Suprapubic skin (tissue), 4 donors: ENCODE measurements at regions not wholly inside any gene's neighbourhood (a gene's known extent, or its start where the extent isn't known, plus 50 kb on each side); places are given as distances from the start of the nearest gene placed in this dataset.

Source experiments
- EP300 ChIP-seq: sonication (generic); formaldehyde crosslinking; IDR thresholded peaks from one replicate; pipeline ENCODE4 v1.6.1; 2017; ENCODE audit warnings: antibody characterized with exemption
- POLR2A ChIP-seq, 2 donors: fragments of 450-650 bp; IDR thresholded peaks; one replicate each; pipeline ENCODE4 v1.6.1; 2017; ENCODE audit warnings: antibody characterized with exemption in 2 of 2, mild to moderate bottlenecking in 2 of 2, moderate library complexity in 2 of 2
- POLR2AphosphoS5 ChIP-seq, 3 donors: sonication (generic); formaldehyde crosslinking; IDR thresholded peaks; one replicate each; pipeline ENCODE4 v1.6.1; 2017; ENCODE audit warnings: antibody characterized with exemption in 3 of 3
- TF ChIP-seq, protein P1 (sequence below), 2 donors: fragments of 200-600 bp in 1 of 2; fragments of 450-650 bp in 1 of 2; sonication (generic) in 1 of 2; IDR thresholded peaks; one replicate each; pipeline ENCODE4 v1.5.1; 2016 to 2019; ENCODE audit warnings: antibody characterized with exemption in 2 of 2, mild to moderate bottlenecking in 1 of 2, moderate library complexity in 1 of 2

DNA sequence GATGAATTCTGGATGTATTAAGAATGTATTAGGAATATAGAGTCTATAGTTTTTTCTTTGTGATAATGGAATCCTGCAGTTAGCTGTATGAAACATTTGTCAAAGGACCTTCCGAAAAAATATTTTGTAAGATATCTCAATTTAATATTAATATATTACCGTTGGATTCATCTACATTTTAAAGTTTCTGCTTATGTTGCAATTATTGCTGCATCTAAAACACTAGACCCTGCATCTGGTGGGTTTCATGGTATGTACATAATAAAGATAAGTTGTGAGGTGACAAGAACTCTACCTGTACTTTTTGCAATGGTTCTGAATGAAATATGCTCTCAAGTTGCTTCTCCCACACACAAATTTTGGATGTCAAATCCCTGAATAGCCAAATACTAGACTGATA, 565.9 kb upstream of the FBXO33 start:
- TF ChIP-seq, protein P1, sequence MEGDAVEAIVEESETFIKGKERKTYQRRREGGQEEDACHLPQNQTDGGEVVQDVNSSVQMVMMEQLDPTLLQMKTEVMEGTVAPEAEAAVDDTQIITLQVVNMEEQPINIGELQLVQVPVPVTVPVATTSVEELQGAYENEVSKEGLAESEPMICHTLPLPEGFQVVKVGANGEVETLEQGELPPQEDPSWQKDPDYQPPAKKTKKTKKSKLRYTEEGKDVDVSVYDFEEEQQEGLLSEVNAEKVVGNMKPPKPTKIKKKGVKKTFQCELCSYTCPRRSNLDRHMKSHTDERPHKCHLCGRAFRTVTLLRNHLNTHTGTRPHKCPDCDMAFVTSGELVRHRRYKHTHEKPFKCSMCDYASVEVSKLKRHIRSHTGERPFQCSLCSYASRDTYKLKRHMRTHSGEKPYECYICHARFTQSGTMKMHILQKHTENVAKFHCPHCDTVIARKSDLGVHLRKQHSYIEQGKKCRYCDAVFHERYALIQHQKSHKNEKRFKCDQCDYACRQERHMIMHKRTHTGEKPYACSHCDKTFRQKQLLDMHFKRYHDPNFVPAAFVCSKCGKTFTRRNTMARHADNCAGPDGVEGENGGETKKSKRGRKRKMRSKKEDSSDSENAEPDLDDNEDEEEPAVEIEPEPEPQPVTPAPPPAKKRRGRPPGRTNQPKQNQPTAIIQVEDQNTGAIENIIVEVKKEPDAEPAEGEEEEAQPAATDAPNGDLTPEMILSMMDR (IDR thresholded peaks at IDR 0.05): no peak
- TF ChIP-seq POLR2A (IDR thresholded peaks at IDR 0.05) (no peak), EP300 (no peak), POLR2AphosphoS5 (IDR thresholded peaks at IDR 0.05) (no peak)
